ENCODE measurements at regions not wholly inside any gene's neighbourhood (a gene's known extent, or its start where the extent isn't known, plus 50 kb on each side); places are given as distances from the start of the nearest gene placed in this dataset.

- no peak for TF ChIP-seq POLR2A (IDR thresholded peaks at IDR 0.05)
- TF ChIP-seq CTCF (IDR thresholded peaks at IDR 0.05): no peak
- no peak for TF ChIP-seq POLR2AphosphoS5 (IDR thresholded peaks at IDR 0.05)
Observed at GRCh38 chr7:16028103-16028502, 341.6 kb upstream of the MEOX2 start.

Measured in prostate gland (tissue), 2 donors.